H1 (cell line): ENCODE measurements at regions not wholly inside any gene's neighbourhood (a gene's known extent, or its start where the extent isn't known, plus 50 kb on each side); places are given as distances from the start of the nearest gene placed in this dataset.

Experiments used
- CTCF ChIA-PET: fragments of 300-600 bp; sonication (Branson Sonifier 250); formaldehyde crosslinking; loops from one replicate; lab custom pipeline; 2021; ENCODE audit not compliant: partially characterized antibody; lab: Charles Lee
- POLR2A ChIA-PET: fragments of 300-600 bp; sonication (Branson Sonifier 250); formaldehyde crosslinking; loops from one replicate; lab custom pipeline; 2021; ENCODE audit warnings: inconsistent platforms; ENCODE audit not compliant: partially characterized antibody; lab: Charles Lee
- DNase-seq, 2 experiments: peaks; one replicate each; pipeline versions ENCODE4 v3.0.0 to v3.0.0-alpha.2; 2010 to 2022; ENCODE audit warnings: low spot score in 2 of 2, low read depth in 1 of 2, mixed read lengths in 1 of 2
- FAIRE-seq: peaks from 2 replicates; lab custom pipeline; 2011; peaks lifted over from hg19 to GRCh38; lab: Jason Lieb, UNC
- H2AFZ ChIP-seq: 2 replicates; pipeline ENCODE4 v1.8.1; 2012; ENCODE audit warnings: low read length, inconsistent platforms
- H2AK5ac ChIP-seq: 2 replicates; pipeline ENCODE4 v1.6.1; 2013; ENCODE audit warnings: low read depth, low read length
- H2BK120ac ChIP-seq: replicated peaks from 2 replicates; pipeline ENCODE3; 2013; ENCODE audit warnings: low read depth, low read length, inconsistent platforms
- H2BK12ac ChIP-seq: 2 replicates; pipeline ENCODE4 v1.6.1; 2013; ENCODE audit warnings: low read depth, low read length
- H2BK15ac ChIP-seq: 2 replicates; pipeline ENCODE4 v1.6.1; 2013; ENCODE audit warnings: low read length
- H2BK20ac ChIP-seq: 2 replicates; pipeline ENCODE4 v1.6.1; 2013; ENCODE audit warnings: low read length
- H2BK5ac ChIP-seq: 2 replicates; pipeline ENCODE4 v1.6.1; 2013; ENCODE audit warnings: low read depth, low read length
- H3K14ac ChIP-seq: 2 replicates; pipeline ENCODE4 v1.6.1; 2013; ENCODE audit warnings: inconsistent platforms; ENCODE audit not compliant: insufficient read length
- H3K18ac ChIP-seq: 2 replicates; pipeline ENCODE4 v1.6.1; 2013; ENCODE audit warnings: low read length; ENCODE audit errors: extremely low read depth
- H3K23ac ChIP-seq: 2 replicates; pipeline ENCODE4 v1.6.1; 2013; ENCODE audit warnings: inconsistent platforms; ENCODE audit not compliant: insufficient read length
- H3K23me2 ChIP-seq: 2 replicates; pipeline ENCODE4 v1.6.1; 2013; ENCODE audit warnings: low read depth, low read length
- H3K27ac ChIP-seq: 2 replicates; pipeline ENCODE4 v1.6.1; 2011; ENCODE audit warnings: low read depth, low read length, inconsistent platforms
- H3K27me3 ChIP-seq, 4 experiments: replicated peaks in 1 of 4; 1 replicate in 1 of 4; 2 replicates in 3 of 4; pipeline versions ENCODE4 v1.6.1 to v1.8.1; 2011 to 2013; ENCODE audit warnings: low read length in 3 of 4, mild to moderate bottlenecking in 3 of 4, inconsistent platforms in 2 of 4, mixed read lengths in 2 of 4, moderate library complexity in 1 of 4; ENCODE audit not compliant: control insufficient read depth in 3 of 4, insufficient read depth in 3 of 4; ENCODE audit errors: extremely low read depth in 1 of 4
- H3K36me3 ChIP-seq, 4 experiments: 2 replicates each; pipeline versions ENCODE4 v1.6.1 to v1.8.1; 2011 to 2013; ENCODE audit warnings: mild to moderate bottlenecking in 4 of 4, low read length in 3 of 4, moderate library complexity in 2 of 4, control low read depth in 1 of 4, inconsistent platforms in 1 of 4; ENCODE audit not compliant: insufficient read depth in 4 of 4, control insufficient read depth in 2 of 4
- H3K4ac ChIP-seq: replicated peaks from 2 replicates; pipeline ENCODE3; 2013; ENCODE audit warnings: low read length, low read depth, mixed read lengths, inconsistent platforms; ENCODE audit not compliant: insufficient read length
- H3K4me1 ChIP-seq, 4 experiments: replicated peaks in 1 of 4; 1 replicate in 1 of 4; 2 replicates in 3 of 4; pipeline versions ENCODE4 v1.6.1 to v1.8.1; 2011 to 2013; ENCODE audit warnings: low read length in 3 of 4, inconsistent platforms in 2 of 4, mixed read lengths in 1 of 4; ENCODE audit not compliant: insufficient read depth in 4 of 4, control insufficient read depth in 3 of 4
- H3K4me2 ChIP-seq, 2 experiments: 2 replicates each; pipeline versions ENCODE4 v1.6.1 to v1.8.1; 2011 to 2013; ENCODE audit warnings: low read depth in 2 of 2, low read length in 2 of 2, control low read depth in 1 of 2, inconsistent platforms in 1 of 2, mild to moderate bottlenecking in 1 of 2; ENCODE audit not compliant: insufficient read depth in 1 of 2
- H3K4me3 ChIP-seq, 4 experiments: fragments of 200-600, 300-600 bp in 1 of 4; sonication (generic), shearing (Covaris generic), sonication (Bioruptor Twin) in 1 of 4; 2 replicates each; pipeline versions ENCODE4 v1.5.1 to v1.8.1; 2011 to 2016; ENCODE audit warnings: low read length in 4 of 4, low read depth in 3 of 4, control low read depth in 2 of 4, inconsistent platforms in 2 of 4, mild to moderate bottlenecking in 2 of 4, mixed read lengths in 1 of 4, moderate library complexity in 1 of 4; ENCODE audit not compliant: insufficient read depth in 2 of 4; ENCODE audit errors: extremely low read depth in 1 of 4
- H3K56ac ChIP-seq: replicated peaks from 2 replicates; pipeline ENCODE3; 2013; ENCODE audit warnings: low read depth, mild to moderate bottlenecking, mixed read lengths, low read length, inconsistent platforms; ENCODE audit not compliant: insufficient read length
- H3K79me1 ChIP-seq: 2 replicates; pipeline ENCODE4 v1.6.1; 2013; ENCODE audit warnings: low read depth, low read length, control low read depth
- H3K79me2 ChIP-seq, 2 experiments: 2 replicates each; pipeline versions ENCODE4 v1.6.1 to v1.8.1; 2012 to 2013; ENCODE audit warnings: low read length in 2 of 2, mild to moderate bottlenecking in 2 of 2, inconsistent platforms in 1 of 2; ENCODE audit not compliant: insufficient read depth in 2 of 2, control insufficient read depth in 1 of 2
- H3K9ac ChIP-seq, 4 experiments: replicated peaks in 1 of 4; 1 replicate in 1 of 4; 2 replicates in 3 of 4; pipeline versions ENCODE4 v1.6.1 to v1.8.1; 2011 to 2013; ENCODE audit warnings: low read depth in 3 of 4, low read length in 3 of 4, control low read depth in 2 of 4, mild to moderate bottlenecking in 2 of 4, moderate library complexity in 2 of 4, inconsistent platforms in 1 of 4; ENCODE audit errors: extremely low read depth in 1 of 4
- H3K9me3 ChIP-seq, 2 experiments: 2 replicates each; pipeline versions ENCODE4 v1.6.1 to v1.8.1; 2012 to 2013; ENCODE audit warnings: mild to moderate bottlenecking in 2 of 2, moderate library complexity in 2 of 2, control low read depth in 1 of 2, inconsistent platforms in 1 of 2, low read depth in 1 of 2, low read length in 1 of 2, mixed read lengths in 1 of 2; ENCODE audit not compliant: insufficient read depth in 2 of 2
- H4K20me1 ChIP-seq, 2 experiments: replicated peaks in 1 of 2; 2 replicates each; pipeline versions ENCODE3 to v1.8.1; 2011 to 2013; ENCODE audit warnings: inconsistent platforms in 2 of 2, low read length in 2 of 2, mild to moderate bottlenecking in 1 of 2; ENCODE audit not compliant: insufficient read depth in 2 of 2, control insufficient read depth in 1 of 2
- H4K5ac ChIP-seq: 2 replicates; pipeline ENCODE4 v1.6.1; 2013; ENCODE audit warnings: low read length, low read depth, mixed read lengths, inconsistent platforms; ENCODE audit not compliant: insufficient read length
- H4K8ac ChIP-seq: 2 replicates; pipeline ENCODE4 v1.8.0; 2013; ENCODE audit warnings: mild to moderate bottlenecking, moderate library complexity, low read length, inconsistent platforms; ENCODE audit not compliant: insufficient read depth; ENCODE audit errors: extremely low read depth
- H4K91ac ChIP-seq: replicated peaks from 2 replicates; pipeline ENCODE3; 2013; ENCODE audit warnings: low read length, mixed read lengths, inconsistent platforms; ENCODE audit not compliant: insufficient read length
- BRCA1 ChIP-seq: IDR thresholded peaks from 2 replicates; pipeline ENCODE4 v1.6.1; 2012; ENCODE audit warnings: low read depth, low read length, improper control_type of control experiment
- CEBPB ChIP-seq: IDR thresholded peaks from 2 replicates; pipeline ENCODE4 v1.6.1; 2012; ENCODE audit warnings: low read depth, low read length
- WGBS, 2 experiments: shearing (Covaris generic) in 1 of 2; methylation state at CpG; one replicate each; pipeline versions ENCODE4 v1.1.6 to v1.1.7; 2013 to 2015; ENCODE audit warnings: low lambda C conversion rate in 2 of 2, mixed read lengths in 2 of 2, inconsistent platforms in 1 of 2, low coverage in 1 of 2, missing lambda C conversion rate in 1 of 2; ENCODE audit not compliant: insufficient replicate concordance in 2 of 2, insufficient coverage in 1 of 2, insufficient read length in 1 of 2; ENCODE audit errors: extremely low coverage in 1 of 2, missing lambda C conversion rate in 1 of 2; 5-methylcytosine and 5-hydroxymethylcytosine counted together

- Histone ChIP-seq H3K4me2 (no peak overlapping the region), H2BK5ac (no peak overlapping the region), H3K27me3 (no peaks in the 10 kb centered on the region), H4K8ac (no peak overlapping the region), H2BK120ac (no peak overlapping the region), H2BK20ac (no peak overlapping the region), H3K4me3 (no peak overlapping the region), H3K4ac (no peak overlapping the region), H3K4me1 (peaks cover 2 to 14% (median 5%) of the 10 kb centered on the region in 4 experiments; a peak in 6 of 7 replicates), H3K79me1 (no peaks in the 10 kb centered on the region), H4K20me1 (no peaks in the 10 kb centered on the region), H3K9me3 (no peaks in the 10 kb centered on the region), H3K79me2 (no peaks in the 10 kb centered on the region), H3K56ac (no peak overlapping the region), H2AK5ac (no peak overlapping the region), H3K9ac (no peak overlapping the region), H2BK15ac (no peak overlapping the region), H3K27ac (no peak overlapping the region), H2AFZ (no peak overlapping the region), H3K36me3 (no peaks in the 10 kb centered on the region), H3K18ac (no peak overlapping the region), H3K23me2 (no peaks in the 10 kb centered on the region), H3K14ac (no peak overlapping the region), H4K91ac (no peak overlapping the region)
- CTCF ChIA-PET: interaction anchor here (0.7 to 1.1 kb wide), 3 partner anchors 10 to 51 kb away, joined by 3 to 5 read pairs (median 4); no protein-coding TSS in a partner anchor
- POLR2A ChIA-PET: interaction anchor here (0.7 to 1.1 kb wide), 2 partner anchors 96 to 102 kb away, joined by 3 read pairs; no protein-coding TSS in a partner anchor
- FAIRE-seq (no peak), DNase-seq (no peak)
- 92% methylated on average over 4 of the region's 4 CpGs; no CpG with 5 or more reads in 1 of the 2 experiments for WGBS, 2 experiments
- no peak for TF ChIP-seq CEBPB
- no peak for TF ChIP-seq BRCA1
- TF ChIP-seq, all 59 proteins: peak for 0
- H4K5ac ChIP-seq: no peak overlapping the region
- no peak overlapping the region for H2BK12ac ChIP-seq
- no peak overlapping the region for H3K23ac ChIP-seq
These were observed 101.1 kb downstream of the RPLP1 start for GRCh38 chr15:69553686-69554085.
